Erythroblast (primary cell): ENCODE measurements at regions not wholly inside any gene's neighbourhood (a gene's known extent, or its start where the extent isn't known, plus 50 kb on each side); places are given as distances from the start of the nearest gene placed in this dataset.

ENCODE experiments used
- DNase-seq, 2 experiments: peaks; one replicate each; lab custom pipeline; 2025; lab: John Stamatoyannopoulos, UW
- GATA1 ChIP-seq: IDR thresholded peaks from 2 replicates; pipeline ENCODE4 v1.6.1; 2011; ENCODE audit warnings: low read depth, mild to moderate bottlenecking, control low read depth, low read length, moderate library complexity
- POLR2A ChIP-seq: IDR thresholded peaks from 2 replicates; pipeline ENCODE4 v1.6.1; 2011; ENCODE audit warnings: mild to moderate bottlenecking, low read length

GRCh38 chr13:47472516-47472915 is 528.6 kb downstream of the SUCLA2 start:
- no peak for TF ChIP-seq POLR2A
- no peak for TF ChIP-seq GATA1
- DNase-seq, result no peak

GRCh38 chr13:47463726-47464125 is 537.3 kb downstream of the SUCLA2 start:
- no peak for DNase-seq
- TF ChIP-seq GATA1, result no peak

DNA sequence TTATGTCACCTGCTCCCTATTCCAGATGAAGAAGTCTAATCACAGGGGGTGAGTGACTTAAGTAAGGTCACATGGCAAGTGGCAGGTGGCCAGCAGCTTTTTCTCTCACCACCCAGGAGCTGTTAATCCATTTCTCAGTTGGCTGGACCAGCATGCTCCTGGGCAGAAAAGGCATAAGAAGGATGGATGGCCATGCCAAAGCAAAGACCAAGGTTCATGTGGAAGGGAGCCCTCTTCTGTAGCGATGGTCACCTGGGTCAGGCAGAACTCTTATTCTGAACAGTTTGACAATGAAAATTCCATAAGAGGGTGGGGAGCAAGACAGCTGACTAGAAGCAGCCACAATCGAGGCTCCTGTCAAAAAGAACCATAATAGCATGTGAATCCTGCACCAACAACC is 538.1 kb downstream of the SUCLA2 start:
- TF ChIP-seq GATA1 (no peak), POLR2A (no peak)
- DNase-seq, result no peak

DNA sequence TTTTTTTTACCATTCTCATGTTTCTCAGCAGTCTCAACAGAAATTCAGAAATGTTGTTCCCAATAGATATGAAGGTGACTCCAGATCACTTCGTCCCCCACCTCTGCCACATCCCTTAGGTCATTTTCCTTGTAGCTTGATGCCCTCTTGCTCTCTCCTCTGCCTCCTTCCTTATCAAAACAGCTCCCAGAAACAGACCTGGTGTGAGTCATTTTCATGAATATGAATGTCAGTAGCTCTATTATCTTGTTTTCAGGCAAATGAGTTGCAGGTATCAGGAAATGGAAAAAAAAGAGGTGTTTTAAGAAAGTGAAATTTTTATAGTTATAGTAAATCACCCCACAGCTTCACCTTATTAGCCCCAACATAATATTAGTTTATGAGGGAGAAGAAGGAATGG is 539.3 kb downstream of the SUCLA2 start:
- no peak for DNase-seq
- TF ChIP-seq POLR2A (no peak), GATA1 (no peak)

GRCh38 chr13:47459512-47459911 is 541.6 kb downstream of the SUCLA2 start:
- no peak for DNase-seq
- TF ChIP-seq GATA1, result no peak

- TF ChIP-seq GATA1 (no peak), POLR2A (no peak)
- no peak for DNase-seq
Measured at GRCh38 chr13:47457626-47458025, 543.4 kb downstream of the SUCLA2 start.

- no peak for DNase-seq
- TF ChIP-seq POLR2A, result no peak
- TF ChIP-seq GATA1, result no peak
Measured at GRCh38 chr13:47455626-47456025, 545.4 kb downstream of the SUCLA2 start.

DNA sequence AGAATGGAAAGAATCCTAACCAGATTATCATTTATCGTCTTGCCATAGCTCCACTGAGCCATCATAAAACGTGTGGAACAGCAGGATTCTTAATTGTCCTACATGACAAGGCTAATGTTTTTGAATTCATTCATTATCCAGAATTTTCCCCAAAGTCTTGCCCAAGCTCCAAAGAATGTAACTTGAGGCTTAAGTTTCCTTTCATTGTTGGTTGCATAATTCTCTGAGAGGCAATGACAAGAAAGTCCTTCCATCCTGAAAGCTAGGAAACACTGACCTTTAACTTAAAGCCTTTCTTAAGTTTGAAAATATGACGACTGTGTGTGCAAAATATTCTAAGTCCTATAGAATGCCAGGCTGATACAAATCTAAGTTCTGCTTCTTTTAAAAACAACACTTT is 546.1 kb downstream of the SUCLA2 start:
- no peak for TF ChIP-seq POLR2A
- no peak for TF ChIP-seq GATA1
- DNase-seq, result no peak

DNA sequence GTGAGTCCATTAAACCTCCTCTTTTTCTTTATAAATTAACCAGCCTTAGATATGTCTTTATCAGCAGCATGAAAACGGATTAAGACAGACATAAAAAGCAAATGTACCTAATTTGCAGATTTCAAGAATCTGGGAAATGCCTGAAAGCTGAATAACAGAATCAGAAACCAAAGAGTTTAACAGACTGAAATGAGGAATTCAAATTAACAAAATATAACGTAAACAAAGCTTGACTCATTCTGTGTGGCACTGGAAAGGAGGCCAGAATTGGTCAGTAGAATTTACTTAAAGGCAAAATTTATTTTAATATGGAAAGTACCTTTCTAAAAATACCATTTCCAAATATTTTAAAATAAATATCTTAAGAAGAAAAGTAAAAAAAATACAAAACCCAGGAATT is 540.6 kb upstream of the HTR2A start:
- DNase-seq, result no peak
- TF ChIP-seq GATA1 (no peak), POLR2A (no peak)

DNA sequence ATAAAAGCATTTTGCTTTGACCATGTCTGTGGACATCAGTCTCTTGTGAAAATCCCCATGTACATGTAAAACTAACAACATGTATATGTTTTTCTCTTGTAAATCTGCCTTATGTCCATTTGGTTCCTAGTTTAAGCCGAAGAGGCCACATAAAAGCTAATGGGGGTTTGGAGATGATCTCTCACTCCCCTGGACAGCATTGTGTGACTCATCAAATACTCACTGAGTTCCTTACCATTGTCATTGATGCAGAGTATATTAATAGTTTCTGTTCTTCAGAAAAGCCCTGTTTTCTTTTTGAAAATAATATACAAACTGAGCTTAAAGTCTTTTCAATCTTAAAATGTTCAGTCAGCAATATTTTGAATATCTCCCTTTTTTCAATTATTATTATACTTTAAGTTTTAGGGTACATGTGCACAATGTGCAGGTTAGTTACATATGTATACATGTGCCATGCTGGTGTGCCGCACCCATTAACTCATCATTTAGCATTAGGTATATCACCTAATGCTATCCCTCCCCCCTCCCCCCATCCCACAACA is 536.7 kb upstream of the HTR2A start:
- DNase-seq, result no peak
- no peak for TF ChIP-seq GATA1
- TF ChIP-seq POLR2A, result no peak

GRCh38 chr13:47426126-47426849 is 529.4 kb upstream of the HTR2A start:
- no peak for TF ChIP-seq POLR2A
- TF ChIP-seq GATA1, result no peak
- DNase-seq, result no peak

DNA sequence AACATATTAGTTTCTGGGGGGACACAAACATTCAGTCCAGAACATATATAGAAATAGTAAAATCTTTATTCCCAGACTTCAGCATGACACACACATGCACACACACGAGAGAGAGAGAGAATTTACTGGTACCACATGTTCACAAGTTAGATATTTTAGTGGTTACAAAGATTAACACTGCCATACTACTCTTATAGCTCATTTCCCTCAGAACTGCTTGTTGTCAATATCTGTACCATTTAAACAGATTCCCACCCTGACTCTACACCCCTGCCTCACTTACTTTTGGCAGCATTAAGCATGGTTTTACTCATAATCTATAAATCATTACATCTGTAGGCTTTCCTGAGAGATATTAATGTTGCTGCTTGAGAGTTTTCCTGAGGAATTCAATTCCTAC is 524.7 kb upstream of the HTR2A start:
- no peak for TF ChIP-seq POLR2A
- no peak for TF ChIP-seq GATA1
- no peak for DNase-seq

GRCh38 chr13:47420568-47420967 is 523.7 kb upstream of the HTR2A start:
- DNase-seq, result no peak
- TF ChIP-seq GATA1 (no peak), POLR2A (no peak)

DNA sequence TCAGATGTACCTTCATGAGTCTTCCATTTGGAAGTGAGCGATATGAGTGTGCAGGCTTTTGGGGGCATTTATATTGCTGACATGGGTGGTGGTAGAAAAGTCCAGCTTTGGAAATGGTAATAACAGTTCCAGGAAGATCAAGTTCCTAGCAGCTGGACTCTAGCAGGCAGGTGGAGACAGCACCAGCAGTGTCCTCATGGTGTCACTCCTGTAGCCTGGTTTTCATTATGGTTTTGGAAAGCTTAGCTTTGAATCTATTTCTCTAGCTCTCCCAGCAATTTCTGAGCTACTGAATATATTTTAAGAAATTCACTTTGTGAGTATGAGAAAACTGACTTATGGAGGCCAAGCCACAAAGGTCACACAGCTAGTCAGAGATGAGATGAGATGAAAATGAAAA is 523.2 kb upstream of the HTR2A start:
- no peak for DNase-seq
- TF ChIP-seq GATA1 (no peak), POLR2A (no peak)
